Spleen (tissue), 11 donors: ENCODE measurements at regions not wholly inside any gene's neighbourhood (a gene's known extent, or its start where the extent isn't known, plus 50 kb on each side); places are given as distances from the start of the nearest gene placed in this dataset.

Experiments used
- DNase-seq: peaks from one replicate; pipeline ENCODE4 v3.0.0-alpha.2; 2020
- H3K27ac ChIP-seq, 8 donors: fragments of 200-600 bp; sonication (generic) in 7 of 8; 1 replicate in 4 of 8; 2 replicates in 4 of 8; pipeline versions ENCODE4 v1.5.0 to v1.8.0; 2016 to 2021; ENCODE audit warnings: inconsistent platforms in 4 of 8, mild to moderate bottlenecking in 4 of 8, moderate library complexity in 1 of 8
- H3K27me3 ChIP-seq, 7 donors: fragments of 200-600 bp; sonication (generic) in 6 of 7; replicated peaks in 1 of 7; 1 replicate in 4 of 7; 2 replicates in 3 of 7; pipeline versions ENCODE4 v1.5.0 to v1.8.0; 2016 to 2021; ENCODE audit warnings: inconsistent platforms in 3 of 7, mild to moderate bottlenecking in 1 of 7
- H3K36me3 ChIP-seq, 6 donors: fragments of 200-600 bp; sonication (generic) in 5 of 6; 1 replicate in 4 of 6; 2 replicates in 2 of 6; pipeline versions ENCODE4 v1.5.0 to v1.8.0; 2016 to 2021; ENCODE audit warnings: inconsistent platforms in 2 of 6
- H3K4me1 ChIP-seq, 6 donors: fragments of 200-600 bp; sonication (generic) in 5 of 6; 1 replicate in 3 of 6; 2 replicates in 3 of 6; pipeline versions ENCODE4 v1.5.0 to v1.8.0; 2016 to 2021; ENCODE audit warnings: inconsistent platforms in 3 of 6
- H3K4me3 ChIP-seq, 8 donors: fragments of 200-600 bp; sonication (generic) in 7 of 8; 1 replicate in 4 of 8; 2 replicates in 4 of 8; pipeline versions ENCODE4 v1.5.0 to v1.8.0; 2016 to 2021; ENCODE audit warnings: inconsistent platforms in 4 of 8, mild to moderate bottlenecking in 4 of 8, moderate library complexity in 2 of 8
- H3K9me3 ChIP-seq, 8 donors: fragments of 200-600 bp; sonication (generic) in 7 of 8; 1 replicate in 4 of 8; 2 replicates in 4 of 8; pipeline versions ENCODE4 v1.5.0 to v1.8.0; 2016 to 2021; ENCODE audit warnings: inconsistent platforms in 4 of 8
- CTCF ChIP-seq, 11 experiments: fragments of 200-600 bp in 7 of 11; fragments of 450-650 bp in 4 of 11; sonication (generic) in 4 of 11; IDR thresholded peaks in 8 of 11; conservative IDR thresholded peaks in 3 of 11; 1 replicate in 7 of 11; 2 replicates in 4 of 11; pipeline versions ENCODE4 v1.4.0 to v1.8.0; 2016 to 2021; ENCODE audit warnings: antibody characterized with exemption in 11 of 11, inconsistent platforms in 4 of 11, mild to moderate bottlenecking in 1 of 11
- POLR2A ChIP-seq, 3 donors: fragments of 450-650 bp; IDR thresholded peaks; one replicate each; pipeline ENCODE4 v1.5.1; 2017; ENCODE audit warnings: antibody characterized with exemption in 3 of 3, mild to moderate bottlenecking in 1 of 3
- POLR2AphosphoS5 ChIP-seq, 3 donors: sonication (generic); formaldehyde crosslinking; IDR thresholded peaks; one replicate each; pipeline ENCODE4 v1.5.1; 2017; ENCODE audit warnings: antibody characterized with exemption in 3 of 3
- WGBS, 5 donors: extraction: QIAGEN DNeasy Blood & Tissue Kit in 3 of 5; methylation state at CpG; one replicate each; pipeline versions ENCODE4 v1.1.5 to v1.1.7; 2013 to 2018; 5-methylcytosine and 5-hydroxymethylcytosine counted together
- intact Hi-C: fragments of 100-400 bp; cut with DNase I; formaldehyde crosslinking; loops from one replicate; pipeline ENCODE4 v1.15.0; 2023; ENCODE audit warnings: low total_unique reads
- donor health status: healthy with polysubstance abuse.
- donor health status: DM: no; HTN: no; CAD: no; lungs with moderate emphysema.
- donor health status: DM: no; HTN: no; CAD: no.
- donor health status: Bipolar disorder and iron deficiency.
- donor health status: healthy.
- donor health status: DM: no; HTN: no; CAD: no.
- donor health status: DM: yes; HTN: yes; CAD: no.

GRCh38 chr17:36791942-36792475 lies 145.3 kb upstream of the LHX1 start:
- H3K36me3 ChIP-seq = no peaks in the 10 kb centered on the region
- H3K27ac ChIP-seq = no peak overlapping the region
- TF ChIP-seq POLR2A (IDR thresholded peaks at IDR 0.05) (no peak), POLR2AphosphoS5 (IDR thresholded peaks at IDR 0.05) (no peak), CTCF (IDR thresholded peaks at IDR 0.05 in 8 of 11, conservative IDR thresholded peaks at IDR 0.05 in 3 of 11) (no peak)
- DNase-seq = no peak
- 29 to 45% (median 38%) methylated on average over 13 of the region's 13 CpGs for WGBS, 5 donors
- intact Hi-C loops = no loop called here
- no peak overlapping the region for H3K4me3 ChIP-seq
- peaks cover 0 to under 1% (median 0%) of the 10 kb centered on the region in 8 donors for H3K9me3 ChIP-seq
- H3K4me1 ChIP-seq = no peaks in the 10 kb centered on the region
- peaks cover 0 to 31% (median 10%) of the 10 kb centered on the region in 7 donors for H3K27me3 ChIP-seq

GRCh38 chr17:36792849-36793248 lies 144.4 kb upstream of the LHX1 start:
- TF ChIP-seq POLR2A (IDR thresholded peaks at IDR 0.05) (no peak), POLR2AphosphoS5 (IDR thresholded peaks at IDR 0.05) (no peak), CTCF (IDR thresholded peaks at IDR 0.05 in 8 of 11, conservative IDR thresholded peaks at IDR 0.05 in 3 of 11) (no peak)
- WGBS, 5 donors = 76 to 93% (median 85%) methylated on average over 5 of the region's 5 CpGs
- Histone ChIP-seq H3K9me3 (peaks cover 0 to 9% (median 3%) of the 10 kb centered on the region in 8 donors), H3K4me1 (no peaks in the 10 kb centered on the region), H3K27ac (no peak overlapping the region), H3K27me3 (peaks cover 0 to 31% (median 10%) of the 10 kb centered on the region in 7 donors), H3K4me3 (no peak overlapping the region), H3K36me3 (no peaks in the 10 kb centered on the region)
- no peak for DNase-seq
- intact Hi-C loops = no loop called here

GRCh38 chr17:36793976-36794375 lies 143.3 kb upstream of the LHX1 start:
- no peak overlapping the region for H3K27ac ChIP-seq
- TF ChIP-seq POLR2AphosphoS5 (IDR thresholded peaks at IDR 0.05) (no peak), POLR2A (IDR thresholded peaks at IDR 0.05) (no peak), CTCF (IDR thresholded peaks at IDR 0.05 in 8 of 11, conservative IDR thresholded peaks at IDR 0.05 in 3 of 11) (no peak)

GRCh38 chr17:36807496-36808179 lies 129.6 kb upstream of the LHX1 start:
- Histone ChIP-seq H3K4me3 (peak overlapping the region in 1 of 8 donors; percentile 37), H3K4me1 (peaks cover 0 to 12% (median 8%) of the 10 kb centered on the region in 6 donors), H3K36me3 (no peaks in the 10 kb centered on the region), H3K27me3 (peaks cover 0 to 91% (median 38%) of the 10 kb centered on the region in 7 donors), H3K9me3 (no peaks in the 10 kb centered on the region), H3K27ac (no peak overlapping the region)
- WGBS, 5 donors = 17 to 42% (median 21%) methylated on average over 10 to 35 of the region's 35 CpGs
- TF ChIP-seq POLR2A (IDR thresholded peaks at IDR 0.05) (no peak), POLR2AphosphoS5 (IDR thresholded peaks at IDR 0.05) (no peak)
- intact Hi-C loops = no loop called here
- DNase-seq = no peak

More at GRCh38 chr17:36793976-36794375, 143.3 kb upstream of the LHX1 start:
- H3K4me1 ChIP-seq = no peaks in the 10 kb centered on the region
- H3K9me3 ChIP-seq = peaks cover 0 to 13% (median 4%) of the 10 kb centered on the region in 8 donors
- no peaks in the 10 kb centered on the region for H3K36me3 ChIP-seq
- H3K4me3 ChIP-seq = no peak overlapping the region
- WGBS, 5 donors = 74 to 91% (median 80%) methylated on average over 2 of the region's 2 CpGs
- intact Hi-C loops = no loop called here
- H3K27me3 ChIP-seq = peaks cover 0 to 31% (median 10%) of the 10 kb centered on the region in 7 donors
- no peak for DNase-seq
